Glutamatergic neuron (in vitro differentiated cells): ENCODE measurements at regions not wholly inside any gene's neighbourhood (a gene's known extent, or its start where the extent isn't known, plus 50 kb on each side); places are given as distances from the start of the nearest gene placed in this dataset.

Experiments used
- DNase-seq: peaks from one replicate; pipeline ENCODE4 v3.0.0; 2022
- H3K27ac Mint-ChIP-seq: one replicate; pipeline ENCODE4 v1.8.0; 2020; ENCODE audit warnings: mild to moderate bottlenecking, mixed read lengths, inconsistent platforms; ENCODE audit not compliant: unreplicated experiment
- H3K27me3 Mint-ChIP-seq: one replicate; pipeline ENCODE4 v1.8.0; 2020; ENCODE audit warnings: mild to moderate bottlenecking, moderate library complexity, mixed read lengths, inconsistent platforms; ENCODE audit not compliant: unreplicated experiment
- H3K36me3 Mint-ChIP-seq: one replicate; pipeline ENCODE4 v1.8.0; 2020; ENCODE audit warnings: mild to moderate bottlenecking, mixed read lengths, inconsistent platforms; ENCODE audit not compliant: unreplicated experiment
- H3K4me1 Mint-ChIP-seq: one replicate; pipeline ENCODE4 v1.8.0; 2020; ENCODE audit warnings: mild to moderate bottlenecking, low read depth, mixed read lengths, inconsistent platforms; ENCODE audit not compliant: unreplicated experiment
- H3K4me3 Mint-ChIP-seq: one replicate; pipeline ENCODE4 v1.8.0; 2020; ENCODE audit warnings: mild to moderate bottlenecking, mixed read lengths, inconsistent platforms; ENCODE audit not compliant: unreplicated experiment
- H3K9me3 Mint-ChIP-seq: one replicate; pipeline ENCODE4 v1.8.0; 2020; ENCODE audit warnings: mild to moderate bottlenecking, moderate library complexity, mixed read lengths, inconsistent platforms; ENCODE audit not compliant: unreplicated experiment
- TF ChIP-seq, protein P1 (sequence below): fragments of 200-600 bp; sonication (generic); IDR thresholded peaks from one replicate; pipeline ENCODE4 v1.5.0; 2021; ENCODE audit not compliant: partially characterized antibody, unreplicated experiment

DNA sequence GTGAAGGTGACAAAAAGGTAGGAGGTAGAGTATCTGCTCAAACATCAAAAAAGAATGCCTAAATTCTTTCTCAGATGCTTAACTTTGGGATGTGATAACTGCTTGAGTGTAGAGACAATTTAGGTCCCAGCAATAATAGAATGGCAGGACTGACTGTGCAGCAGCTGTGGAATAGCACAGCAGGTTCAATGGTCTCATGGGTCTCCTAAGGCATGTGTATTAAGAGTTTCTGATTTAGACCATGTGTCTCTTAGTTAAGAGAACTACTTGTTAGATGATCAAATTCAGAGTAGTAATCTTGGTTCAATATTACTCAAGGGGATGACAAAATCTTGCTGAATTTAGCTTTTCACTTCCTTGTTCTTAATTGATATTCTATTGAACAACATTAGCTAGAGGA lies 72.0 kb downstream of the ALX1 start:
- Mint-ChIP-seq H3K9me3 (no peaks in the 10 kb centered on the region), H3K4me1 (peaks cover 37% of the 10 kb centered on the region), H3K27me3 (no peaks in the 10 kb centered on the region), H3K36me3 (no peaks in the 10 kb centered on the region), H3K27ac (peak overlapping the region; percentile 10), H3K4me3 (no peak overlapping the region)
- TF ChIP-seq, protein P1, sequence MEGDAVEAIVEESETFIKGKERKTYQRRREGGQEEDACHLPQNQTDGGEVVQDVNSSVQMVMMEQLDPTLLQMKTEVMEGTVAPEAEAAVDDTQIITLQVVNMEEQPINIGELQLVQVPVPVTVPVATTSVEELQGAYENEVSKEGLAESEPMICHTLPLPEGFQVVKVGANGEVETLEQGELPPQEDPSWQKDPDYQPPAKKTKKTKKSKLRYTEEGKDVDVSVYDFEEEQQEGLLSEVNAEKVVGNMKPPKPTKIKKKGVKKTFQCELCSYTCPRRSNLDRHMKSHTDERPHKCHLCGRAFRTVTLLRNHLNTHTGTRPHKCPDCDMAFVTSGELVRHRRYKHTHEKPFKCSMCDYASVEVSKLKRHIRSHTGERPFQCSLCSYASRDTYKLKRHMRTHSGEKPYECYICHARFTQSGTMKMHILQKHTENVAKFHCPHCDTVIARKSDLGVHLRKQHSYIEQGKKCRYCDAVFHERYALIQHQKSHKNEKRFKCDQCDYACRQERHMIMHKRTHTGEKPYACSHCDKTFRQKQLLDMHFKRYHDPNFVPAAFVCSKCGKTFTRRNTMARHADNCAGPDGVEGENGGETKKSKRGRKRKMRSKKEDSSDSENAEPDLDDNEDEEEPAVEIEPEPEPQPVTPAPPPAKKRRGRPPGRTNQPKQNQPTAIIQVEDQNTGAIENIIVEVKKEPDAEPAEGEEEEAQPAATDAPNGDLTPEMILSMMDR: no peak
- DNase-seq: peak; percentile 18

DNA sequence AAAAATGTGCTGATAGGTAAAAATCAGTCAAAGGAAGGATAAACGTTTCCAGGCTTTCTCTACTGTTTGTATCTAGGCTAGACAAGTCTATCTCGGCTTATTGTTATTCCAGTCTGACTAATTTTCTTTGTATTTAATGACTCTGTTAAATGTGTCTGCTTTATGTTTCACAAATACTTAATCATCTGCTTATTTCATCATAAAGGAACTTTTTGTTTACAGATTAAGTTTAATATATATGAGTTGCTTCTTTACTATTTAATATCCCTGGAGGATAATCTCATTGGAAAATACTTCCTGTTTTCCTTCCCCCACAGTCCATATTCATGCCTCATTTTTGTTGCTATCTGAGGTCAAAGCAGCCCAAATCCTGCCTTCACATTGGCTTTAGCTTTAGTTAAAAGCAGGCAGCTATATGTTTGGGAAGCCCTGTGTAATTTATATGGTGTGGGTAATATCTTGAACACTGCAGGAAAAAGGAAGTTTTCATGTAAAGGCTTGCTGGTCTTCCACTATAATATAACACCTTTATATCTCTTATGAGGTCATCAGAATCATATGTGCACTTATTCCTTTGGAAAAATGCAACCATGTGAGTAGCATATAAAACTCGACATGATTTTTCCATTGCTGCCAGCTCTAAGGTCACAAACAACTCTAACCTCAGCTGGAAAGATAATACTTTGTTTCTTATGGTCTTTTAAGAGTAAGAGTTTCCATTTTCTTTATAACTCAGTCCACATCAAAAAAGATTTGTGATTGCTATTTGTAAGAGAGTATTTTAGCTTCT lies 76.8 kb downstream of the ALX1 start:
- Mint-ChIP-seq H3K4me1 (peaks cover 22% of the 10 kb centered on the region), H3K27me3 (no peaks in the 10 kb centered on the region), H3K27ac (no peak overlapping the region), H3K36me3 (no peaks in the 10 kb centered on the region), H3K9me3 (no peaks in the 10 kb centered on the region), H3K4me3 (no peak overlapping the region)
- TF ChIP-seq, protein P1: no peak
- DNase-seq: no peak

DNA sequence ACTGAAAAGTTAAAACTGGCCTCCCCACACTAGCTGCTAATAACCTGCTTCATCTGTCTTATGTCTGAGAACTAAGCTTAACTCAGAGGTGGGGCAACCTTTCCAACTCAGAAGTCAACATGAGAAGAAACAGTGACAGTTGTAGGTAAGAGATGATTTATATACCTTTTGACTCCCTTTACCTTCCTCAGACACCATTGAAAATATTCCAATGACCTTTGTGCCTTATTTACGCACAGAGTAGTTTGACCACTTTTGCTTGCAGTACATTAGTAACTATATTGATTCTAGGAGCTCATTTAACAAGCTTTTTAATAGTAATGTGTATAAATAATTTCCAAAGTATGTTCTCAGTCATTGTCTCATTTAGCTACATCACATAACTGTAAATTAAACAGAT lies 77.6 kb downstream of the ALX1 start:
- Mint-ChIP-seq H3K27ac (no peak overlapping the region), H3K27me3 (no peaks in the 10 kb centered on the region), H3K4me1 (peaks cover 17% of the 10 kb centered on the region), H3K4me3 (no peak overlapping the region), H3K36me3 (no peaks in the 10 kb centered on the region), H3K9me3 (no peaks in the 10 kb centered on the region)
- TF ChIP-seq, protein P1: no peak
- no peak for DNase-seq

DNA sequence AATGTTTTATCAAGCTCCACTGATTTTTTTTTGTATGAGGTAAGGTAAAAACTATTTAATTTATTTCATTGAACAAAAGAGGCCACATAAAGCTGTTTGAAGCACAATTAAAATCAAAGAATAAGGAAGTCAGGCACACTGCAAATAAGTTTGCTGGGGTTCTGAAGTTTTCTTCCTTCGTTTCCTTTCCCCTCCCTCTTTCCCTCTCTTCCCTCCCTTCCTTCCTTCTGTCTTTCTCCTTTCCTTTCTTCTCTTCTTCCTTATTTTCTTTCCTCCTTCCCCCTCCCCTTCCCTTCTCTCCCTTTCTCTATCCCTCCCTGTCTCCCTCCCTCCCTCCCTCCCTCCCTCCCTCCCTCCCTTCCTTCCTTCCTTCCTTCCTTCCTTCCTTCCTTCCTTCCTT lies 78.7 kb downstream of the ALX1 start:
- Mint-ChIP-seq H3K4me3 (no peak overlapping the region), H3K27ac (no peak overlapping the region), H3K36me3 (no peaks in the 10 kb centered on the region), H3K4me1 (peaks cover 12% of the 10 kb centered on the region), H3K27me3 (no peaks in the 10 kb centered on the region), H3K9me3 (no peaks in the 10 kb centered on the region)
- TF ChIP-seq, protein P1: no peak
- no peak for DNase-seq

DNA sequence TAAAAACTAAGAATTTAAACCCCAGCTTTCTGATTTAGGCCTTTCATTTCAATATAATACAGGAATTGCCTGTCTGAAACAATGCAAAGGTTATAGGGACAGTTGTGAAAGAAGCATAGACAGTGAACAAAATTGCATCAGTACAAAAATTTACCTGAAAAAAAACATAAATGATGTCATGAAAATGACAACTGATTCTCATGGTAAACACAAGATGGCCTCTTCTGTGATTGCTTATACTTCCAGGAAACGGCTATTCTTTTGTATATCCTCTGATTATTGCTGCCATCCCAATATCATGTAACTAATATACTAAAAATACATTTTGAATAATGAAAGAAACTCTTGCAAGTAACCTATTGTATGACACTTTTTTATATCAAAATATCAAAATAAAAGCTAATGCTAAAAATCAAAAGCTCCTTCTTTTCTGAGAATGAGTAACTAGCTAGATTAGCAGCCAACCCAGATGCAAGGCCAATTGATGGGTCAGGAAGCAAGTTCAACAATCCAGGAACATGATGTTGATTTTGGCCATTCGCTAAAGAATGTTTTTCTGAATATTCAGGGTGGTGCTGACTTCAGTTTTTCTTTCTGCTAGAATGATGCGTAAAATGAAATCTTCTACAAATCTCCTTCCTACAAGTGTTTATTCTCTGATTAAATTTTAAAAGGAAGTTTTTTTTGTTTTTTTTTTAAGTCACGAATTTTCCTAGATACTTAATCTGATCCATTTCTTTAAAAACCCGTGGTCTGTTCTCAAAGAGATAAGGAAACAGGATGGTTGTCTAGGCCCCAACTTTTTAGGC lies 83.6 kb downstream of the ALX1 start:
- no peaks in the 10 kb centered on the region for H3K4me1 Mint-ChIP-seq
- no peak for DNase-seq
- no peaks in the 10 kb centered on the region for H3K27me3 Mint-ChIP-seq
- no peak overlapping the region for H3K27ac Mint-ChIP-seq
- no peaks in the 10 kb centered on the region for H3K36me3 Mint-ChIP-seq
- H3K9me3 Mint-ChIP-seq: no peaks in the 10 kb centered on the region
- no peak overlapping the region for H3K4me3 Mint-ChIP-seq
- TF ChIP-seq, protein P1: no peak
